Activated CD4-positive, alpha-beta T cell treated with anti-CD3 and anti-CD28 coated beads, Interleukin-2, amount 10 ng/mL, durations not matched to agents 24 days and 14 days (primary cell): ENCODE measurements at regions not wholly inside any gene's neighbourhood (a gene's known extent, or its start where the extent isn't known, plus 50 kb on each side); places are given as distances from the start of the nearest gene placed in this dataset.

Experiments used
- DNase-seq: peaks from one replicate; pipeline ENCODE4 v3.0.0; 2022
- H3K27ac Mint-ChIP-seq: one replicate; pipeline ENCODE4 v1.8.0; 2022; ENCODE audit warnings: mild to moderate bottlenecking, mixed read lengths
- H3K27me3 Mint-ChIP-seq: one replicate; pipeline ENCODE4 v1.8.0; 2022; ENCODE audit warnings: mixed read lengths
- H3K36me3 Mint-ChIP-seq: one replicate; pipeline ENCODE4 v1.8.0; 2022; ENCODE audit warnings: low read depth, mild to moderate bottlenecking, mixed read lengths
- H3K4me1 Mint-ChIP-seq: one replicate; pipeline ENCODE4 v1.8.0; 2021; ENCODE audit warnings: mixed read lengths
- H3K4me3 Mint-ChIP-seq: one replicate; pipeline ENCODE4 v1.8.0; 2022; ENCODE audit warnings: mild to moderate bottlenecking, moderate library complexity, mixed read lengths
- H3K9me3 Mint-ChIP-seq: one replicate; pipeline ENCODE4 v1.8.0; 2021; ENCODE audit warnings: mixed read lengths
- intact Hi-C: fragments of 100-400 bp; cut with micrococcal nuclease; formaldehyde crosslinking; loops from one replicate; pipeline ENCODE4 v1.15.1; 2023

- H3K4me3 Mint-ChIP-seq, result no peak overlapping the region
- intact Hi-C loops, result no loop called here
These were observed 149.0 kb downstream of the ARL6IP6 start for GRCh38 chr2:152867397-152867796.

GRCh38 chr2:152864601-152865149, 146.3 kb downstream of the ARL6IP6 start:
- no peak overlapping the region for H3K4me3 Mint-ChIP-seq
- peaks cover 31% of the 10 kb centered on the region for H3K9me3 Mint-ChIP-seq
- peaks cover 1% of the 10 kb centered on the region for H3K36me3 Mint-ChIP-seq
- no peaks in the 10 kb centered on the region for H3K27me3 Mint-ChIP-seq
- no peak overlapping the region for H3K27ac Mint-ChIP-seq
- no peaks in the 10 kb centered on the region for H3K4me1 Mint-ChIP-seq
- DNase-seq, result no peak
- intact Hi-C loops, result no loop called here

More at GRCh38 chr2:152867397-152867796, 149.0 kb downstream of the ARL6IP6 start:
- no peak for DNase-seq
- H3K9me3 Mint-ChIP-seq, result peaks cover 14% of the 10 kb centered on the region
- no peak overlapping the region for H3K27ac Mint-ChIP-seq
- H3K4me1 Mint-ChIP-seq, result no peaks in the 10 kb centered on the region
- no peaks in the 10 kb centered on the region for H3K36me3 Mint-ChIP-seq
- no peaks in the 10 kb centered on the region for H3K27me3 Mint-ChIP-seq

DNA sequence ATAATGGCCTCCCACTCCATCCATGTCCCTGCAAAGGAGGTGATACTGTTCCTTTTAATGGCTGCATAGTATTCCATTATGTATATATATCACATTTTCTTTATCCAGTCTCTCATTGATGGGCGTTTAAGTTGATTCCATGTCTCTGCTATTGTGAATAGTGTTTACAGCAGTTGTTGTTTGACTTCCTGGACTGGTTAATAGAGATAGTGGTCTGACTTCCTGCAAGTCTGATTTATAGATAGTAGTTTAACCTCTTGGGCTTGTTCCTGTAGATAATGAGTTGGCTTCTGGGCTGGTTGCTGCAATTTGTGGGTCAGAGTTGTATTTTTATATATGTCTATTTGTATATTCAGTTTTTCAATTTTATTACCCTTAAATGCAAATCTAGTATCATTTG, 145.4 kb downstream of the ARL6IP6 start:
- H3K4me1 Mint-ChIP-seq, result no peaks in the 10 kb centered on the region
- no peaks in the 10 kb centered on the region for H3K27me3 Mint-ChIP-seq
- no peak overlapping the region for H3K4me3 Mint-ChIP-seq
- H3K36me3 Mint-ChIP-seq, result peaks cover 1% of the 10 kb centered on the region
- intact Hi-C loops, result no loop called here
- H3K9me3 Mint-ChIP-seq, result peaks cover 31% of the 10 kb centered on the region
- DNase-seq, result no peak
- H3K27ac Mint-ChIP-seq, result no peak overlapping the region

- Mint-ChIP-seq H3K27ac (no peak overlapping the region), H3K4me1 (no peaks in the 10 kb centered on the region), H3K27me3 (no peaks in the 10 kb centered on the region), H3K36me3 (peaks cover 1% of the 10 kb centered on the region), H3K9me3 (peaks cover 31% of the 10 kb centered on the region), H3K4me3 (no peak overlapping the region)
- intact Hi-C loops, result no loop called here
- peak; percentile 58 for DNase-seq
These were observed 143.0 kb downstream of the ARL6IP6 start for GRCh38 chr2:152861349-152861942.

DNA sequence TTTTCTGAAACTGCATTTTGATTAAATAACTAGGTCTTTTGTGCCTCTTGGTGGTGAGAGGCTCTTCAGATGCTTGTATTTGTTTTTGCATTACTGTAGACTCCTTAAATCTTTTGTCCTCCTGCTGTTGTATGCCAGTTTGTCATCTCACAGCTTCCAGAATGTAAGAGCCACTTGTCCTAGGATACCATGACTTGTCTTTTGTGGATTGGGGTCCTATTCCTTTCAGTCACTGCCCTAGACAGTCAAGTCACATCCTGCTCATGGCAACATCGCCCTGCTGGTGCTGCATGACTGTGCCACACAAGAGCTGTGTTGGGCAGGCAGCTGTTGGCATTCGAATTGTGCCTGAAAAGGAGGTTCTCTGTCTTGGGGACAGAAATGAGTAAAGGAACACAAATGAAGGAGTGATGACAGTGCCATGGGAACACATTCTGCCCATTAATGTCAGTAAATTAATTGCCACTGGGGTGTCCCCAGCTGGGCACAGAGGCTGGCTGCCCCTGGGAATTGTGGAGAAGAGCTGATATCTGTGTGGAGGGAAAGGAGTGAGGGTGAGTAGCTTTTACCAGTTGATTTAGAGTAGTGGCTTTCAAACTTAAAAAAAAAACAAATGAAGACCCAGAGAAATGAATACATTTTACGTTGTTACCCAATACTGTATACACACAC, 140.3 kb downstream of the ARL6IP6 start:
- Mint-ChIP-seq H3K4me1 (no peaks in the 10 kb centered on the region), H3K27ac (no peak overlapping the region), H3K27me3 (no peaks in the 10 kb centered on the region), H3K9me3 (peaks cover 26% of the 10 kb centered on the region), H3K4me3 (no peak overlapping the region), H3K36me3 (peaks cover 1% of the 10 kb centered on the region)
- no peak for DNase-seq
- intact Hi-C loops, result no loop called here

- no peaks in the 10 kb centered on the region for H3K36me3 Mint-ChIP-seq
- intact Hi-C loops, result no loop called here
- no peaks in the 10 kb centered on the region for H3K9me3 Mint-ChIP-seq
- no peaks in the 10 kb centered on the region for H3K27me3 Mint-ChIP-seq
- DNase-seq, result no peak
- H3K4me1 Mint-ChIP-seq, result no peaks in the 10 kb centered on the region
- H3K27ac Mint-ChIP-seq, result no peak overlapping the region
- H3K4me3 Mint-ChIP-seq, result no peak overlapping the region
These were observed 128.5 kb downstream of the ARL6IP6 start for GRCh38 chr2:152846697-152847470.

GRCh38 chr2:152835674-152836073, 117.3 kb downstream of the ARL6IP6 start:
- no peaks in the 10 kb centered on the region for H3K27me3 Mint-ChIP-seq
- intact Hi-C loops, result no loop called here
- no peak overlapping the region for H3K27ac Mint-ChIP-seq

DNA sequence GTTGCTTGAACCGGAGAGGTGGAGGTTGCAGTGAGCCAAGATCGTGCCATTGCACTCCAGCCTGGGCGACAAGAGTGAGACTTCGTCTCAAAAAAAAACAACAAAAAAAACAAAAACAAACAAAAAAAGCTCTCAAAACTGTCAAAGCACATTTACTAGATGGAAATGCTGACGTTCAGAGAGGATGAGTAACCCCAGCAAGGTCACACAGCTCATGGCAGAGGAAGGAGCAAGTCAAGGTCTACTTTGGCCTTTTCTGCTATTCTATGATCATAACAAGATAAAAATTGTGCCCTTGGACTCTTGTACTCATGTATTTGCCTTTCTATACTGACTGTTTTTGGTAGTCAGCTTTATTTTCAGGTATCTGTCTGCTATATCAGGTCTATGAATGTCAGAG, 109.5 kb downstream of the ARL6IP6 start:
- DNase-seq, result no peak
- Mint-ChIP-seq H3K27ac (no peak overlapping the region), H3K9me3 (no peaks in the 10 kb centered on the region), H3K4me1 (no peaks in the 10 kb centered on the region), H3K4me3 (no peak overlapping the region), H3K36me3 (no peaks in the 10 kb centered on the region), H3K27me3 (no peaks in the 10 kb centered on the region)
- intact Hi-C loops, result no loop called here

More at GRCh38 chr2:152835674-152836073, 117.3 kb downstream of the ARL6IP6 start:
- Mint-ChIP-seq H3K4me1 (no peaks in the 10 kb centered on the region), H3K9me3 (no peaks in the 10 kb centered on the region), H3K36me3 (no peaks in the 10 kb centered on the region), H3K4me3 (no peak overlapping the region)
- DNase-seq, result no peak

GRCh38 chr2:152826581-152827279, 108.3 kb downstream of the ARL6IP6 start:
- Mint-ChIP-seq H3K4me1 (no peaks in the 10 kb centered on the region), H3K27me3 (no peaks in the 10 kb centered on the region), H3K27ac (no peak overlapping the region), H3K4me3 (no peak overlapping the region), H3K36me3 (no peaks in the 10 kb centered on the region), H3K9me3 (no peaks in the 10 kb centered on the region)
- DNase-seq, result no peak
- intact Hi-C loops, result no loop called here

- intact Hi-C loops, result no loop called here
- Mint-ChIP-seq H3K9me3 (no peaks in the 10 kb centered on the region), H3K27ac (no peak overlapping the region), H3K4me1 (no peaks in the 10 kb centered on the region), H3K4me3 (no peak overlapping the region), H3K36me3 (no peaks in the 10 kb centered on the region), H3K27me3 (no peaks in the 10 kb centered on the region)
- no peak for DNase-seq
These were observed 107.4 kb downstream of the ARL6IP6 start for GRCh38 chr2:152825834-152826233.

GRCh38 chr2:152823905-152824304, 105.5 kb downstream of the ARL6IP6 start:
- Mint-ChIP-seq H3K27me3 (no peaks in the 10 kb centered on the region), H3K9me3 (no peaks in the 10 kb centered on the region), H3K27ac (no peak overlapping the region), H3K4me1 (no peaks in the 10 kb centered on the region), H3K4me3 (no peak overlapping the region), H3K36me3 (no peaks in the 10 kb centered on the region)
- DNase-seq, result no peak
- intact Hi-C loops, result no loop called here

DNA sequence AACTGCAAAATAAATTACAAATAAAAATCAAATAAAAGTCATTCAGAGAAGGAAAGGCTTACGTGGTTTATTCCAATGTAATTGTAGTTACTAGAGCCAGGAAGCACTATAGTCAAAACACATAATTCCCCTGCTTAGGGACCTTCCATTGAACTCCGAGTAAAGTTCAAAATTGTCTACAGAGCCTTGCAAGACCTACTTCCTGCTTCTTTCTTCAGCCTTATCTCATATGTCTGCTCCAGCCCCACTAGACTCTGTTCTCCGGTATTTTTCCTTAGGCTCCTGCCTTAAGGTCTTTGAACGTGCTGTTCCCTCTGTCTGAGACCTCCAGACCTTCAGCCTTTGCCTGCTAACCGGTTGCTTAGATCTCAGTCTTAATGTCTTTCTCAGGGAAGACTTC, 104.3 kb downstream of the ARL6IP6 start:
- DNase-seq, result no peak
- H3K27me3 Mint-ChIP-seq, result no peaks in the 10 kb centered on the region
- no peaks in the 10 kb centered on the region for H3K4me1 Mint-ChIP-seq
- no peak overlapping the region for H3K27ac Mint-ChIP-seq
- intact Hi-C loops, result no loop called here
- no peaks in the 10 kb centered on the region for H3K9me3 Mint-ChIP-seq
- no peak overlapping the region for H3K4me3 Mint-ChIP-seq
- no peaks in the 10 kb centered on the region for H3K36me3 Mint-ChIP-seq

- no peaks in the 10 kb centered on the region for H3K4me1 Mint-ChIP-seq
- H3K36me3 Mint-ChIP-seq, result no peaks in the 10 kb centered on the region
- intact Hi-C loops, result no loop called here
- H3K27me3 Mint-ChIP-seq, result no peaks in the 10 kb centered on the region
- H3K27ac Mint-ChIP-seq, result no peak overlapping the region
- no peak for DNase-seq
- no peak overlapping the region for H3K4me3 Mint-ChIP-seq
- no peaks in the 10 kb centered on the region for H3K9me3 Mint-ChIP-seq
These were observed 101.6 kb downstream of the ARL6IP6 start for GRCh38 chr2:152820048-152820447.
